Stomach (tissue), 8 donors: ENCODE measurements at regions not wholly inside any gene's neighbourhood (a gene's known extent, or its start where the extent isn't known, plus 50 kb on each side); places are given as distances from the start of the nearest gene placed in this dataset.
A peak's percentile ranks its signal among the peaks of the same experiment; 100 is the strongest.

ENCODE experiments used
- DNase-seq, 2 donors: peaks; one replicate each; pipeline versions ENCODE4 v3.0.0 to v3.0.0-alpha.2; 2013 to 2019
- H3K27ac ChIP-seq, 5 donors: fragments of 200-600 bp in 4 of 5; sonication (generic) in 4 of 5; one replicate each; pipeline ENCODE4 v1.5.1; 2013 to 2019; ENCODE audit warnings: mild to moderate bottlenecking in 1 of 5, moderate library complexity in 1 of 5
- H3K27me3 ChIP-seq, 3 donors: fragments of 200-600 bp; sonication (generic); one replicate each; pipeline ENCODE4 v1.5.1; 2017 to 2019; ENCODE audit warnings: mixed run types in 1 of 3
- H3K36me3 ChIP-seq, 4 donors: fragments of 200-600 bp; sonication (generic); 1 replicate in 3 of 4; 2 replicates in 1 of 4; pipeline ENCODE4 v1.5.1; 2016 to 2019
- H3K4me1 ChIP-seq, 4 donors: fragments of 200-600 bp; sonication (generic); one replicate each; pipeline ENCODE4 v1.5.1; 2016 to 2019
- H3K4me3 ChIP-seq, 4 donors: fragments of 200-600 bp; sonication (generic) in 3 of 4; one replicate each; pipeline ENCODE4 v1.5.1; 2016 to 2019; ENCODE audit warnings: mild to moderate bottlenecking in 1 of 4
- H3K9me3 ChIP-seq, 4 donors: fragments of 200-600 bp; sonication (generic); one replicate each; pipeline ENCODE4 v1.5.1; 2016 to 2019
- CTCF ChIP-seq, 7 experiments: fragments of 450-650 bp in 4 of 7; fragments of 200-600 bp in 3 of 7; sonication (generic) in 3 of 7; IDR thresholded peaks; one replicate each; pipeline ENCODE4 v1.5.1; 2016 to 2019; ENCODE audit warnings: antibody characterized with exemption in 7 of 7, control low read depth in 2 of 7, mild to moderate bottlenecking in 1 of 7
- EP300 ChIP-seq: sonication (generic); formaldehyde crosslinking; IDR thresholded peaks from one replicate; pipeline ENCODE4 v1.6.1; 2017; ENCODE audit warnings: antibody characterized with exemption
- POLR2A ChIP-seq, 4 donors: fragments of 450-650 bp; IDR thresholded peaks; one replicate each; pipeline ENCODE4 v1.6.1; 2016; ENCODE audit warnings: antibody characterized with exemption in 4 of 4, control low read depth in 2 of 4, mild to moderate bottlenecking in 1 of 4, moderate library complexity in 1 of 4
- POLR2AphosphoS5 ChIP-seq, 3 donors: sonication (generic); formaldehyde crosslinking; IDR thresholded peaks; one replicate each; pipeline ENCODE4 v1.6.1; 2016; ENCODE audit warnings: antibody characterized with exemption in 3 of 3
- WGBS, 5 donors: extraction: QIAGEN DNeasy Blood & Tissue Kit in 3 of 5; methylation state at CpG; one replicate each; pipeline versions ENCODE4 v1.1.5 to v1.1.7; 2013 to 2018; 5-methylcytosine and 5-hydroxymethylcytosine counted together
- intact Hi-C: fragments of 100-400 bp; cut with DNase I; formaldehyde crosslinking; loops from one replicate; pipeline ENCODE4 v1.15.1; 2023; ENCODE audit warnings: low total_unique reads
- donor health status: healthy with polysubstance abuse.
- donor health status: Bipolar disorder and iron deficiency.
- donor health status: healthy.

- 59 to 87% (median 84%) methylated on average over 4 of the region's 4 CpGs for WGBS, 5 donors
- no peak for TF ChIP-seq EP300
- TF ChIP-seq POLR2AphosphoS5 (IDR thresholded peaks at IDR 0.05) = no peak
- TF ChIP-seq POLR2A (IDR thresholded peaks at IDR 0.05) = no peak
- TF ChIP-seq CTCF (IDR thresholded peaks at IDR 0.05) = no peak
- intact Hi-C loops = no loop called here
Observed at GRCh38 chr15:39333896-39334295, 247.0 kb upstream of the THBS1 start.

GRCh38 chr15:39336926-39337325 is 244.0 kb upstream of the THBS1 start:
- no peak overlapping the region for H3K4me3 ChIP-seq
- no peak overlapping the region for H3K27ac ChIP-seq
- H3K9me3 ChIP-seq = no peaks in the 10 kb centered on the region
- peaks cover 0 to 8% (median 2%) of the 10 kb centered on the region in 4 donors for H3K4me1 ChIP-seq
- TF ChIP-seq EP300 (no peak), POLR2A (IDR thresholded peaks at IDR 0.05) (no peak), POLR2AphosphoS5 (IDR thresholded peaks at IDR 0.05) (no peak), CTCF (IDR thresholded peaks at IDR 0.05) (no peak)
- WGBS, 5 donors = 61 to 81% (median 73%) methylated on average over 5 of the region's 5 CpGs
- H3K27me3 ChIP-seq = no peaks in the 10 kb centered on the region
- peak in 1 of 2 donors; percentile 32 for DNase-seq
- no peaks in the 10 kb centered on the region for H3K36me3 ChIP-seq
- intact Hi-C loops = no loop called here

More at GRCh38 chr15:39333896-39334295, 247.0 kb upstream of the THBS1 start:
- DNase-seq = no peak
- H3K4me1 ChIP-seq = peaks cover 0 to 8% (median 2%) of the 10 kb centered on the region in 4 donors
- H3K27ac ChIP-seq = peak overlapping the region in 2 of 5 donors; percentile 61 to 64
- H3K36me3 ChIP-seq = no peaks in the 10 kb centered on the region
- H3K4me3 ChIP-seq = no peak overlapping the region
- no peaks in the 10 kb centered on the region for H3K9me3 ChIP-seq
- H3K27me3 ChIP-seq = no peaks in the 10 kb centered on the region

GRCh38 chr15:39338251-39338650 is 242.6 kb upstream of the THBS1 start:
- no peaks in the 10 kb centered on the region for H3K9me3 ChIP-seq
- H3K27ac ChIP-seq = no peak overlapping the region
- intact Hi-C loops = no loop called here
- WGBS, 5 donors = 68 to 96% (median 78%) methylated on average over 4 of the region's 4 CpGs
- TF ChIP-seq POLR2A (IDR thresholded peaks at IDR 0.05) = no peak
- no peak for TF ChIP-seq POLR2AphosphoS5 (IDR thresholded peaks at IDR 0.05)
- no peak for TF ChIP-seq CTCF (IDR thresholded peaks at IDR 0.05)
- TF ChIP-seq EP300 = no peak
- H3K4me3 ChIP-seq = no peak overlapping the region
- no peaks in the 10 kb centered on the region for H3K27me3 ChIP-seq
- H3K36me3 ChIP-seq = no peaks in the 10 kb centered on the region
- H3K4me1 ChIP-seq = peaks cover 0 to 4% (median under 1%) of the 10 kb centered on the region in 4 donors
- DNase-seq = no peak

GRCh38 chr15:39340903-39341645 is 239.8 kb upstream of the THBS1 start:
- intact Hi-C loops = no loop called here
- Histone ChIP-seq H3K36me3 (no peaks in the 10 kb centered on the region), H3K27ac (no peak overlapping the region), H3K27me3 (no peaks in the 10 kb centered on the region), H3K4me1 (no peaks in the 10 kb centered on the region), H3K9me3 (peaks cover 0 to 5% (median 0%) of the 10 kb centered on the region in 4 donors), H3K4me3 (no peak overlapping the region)
- TF ChIP-seq EP300 (no peak), POLR2AphosphoS5 (IDR thresholded peaks at IDR 0.05) (no peak), CTCF (IDR thresholded peaks at IDR 0.05) (no peak), POLR2A (IDR thresholded peaks at IDR 0.05) (no peak)
- WGBS, 5 donors = 76 to 83% (median 77%) methylated on average over 13 of the region's 13 CpGs
- DNase-seq = no peak
